ENCODE measurements at regions not wholly inside any gene's neighbourhood (a gene's known extent, or its start where the extent isn't known, plus 50 kb on each side); places are given as distances from the start of the nearest gene placed in this dataset.

DNA sequence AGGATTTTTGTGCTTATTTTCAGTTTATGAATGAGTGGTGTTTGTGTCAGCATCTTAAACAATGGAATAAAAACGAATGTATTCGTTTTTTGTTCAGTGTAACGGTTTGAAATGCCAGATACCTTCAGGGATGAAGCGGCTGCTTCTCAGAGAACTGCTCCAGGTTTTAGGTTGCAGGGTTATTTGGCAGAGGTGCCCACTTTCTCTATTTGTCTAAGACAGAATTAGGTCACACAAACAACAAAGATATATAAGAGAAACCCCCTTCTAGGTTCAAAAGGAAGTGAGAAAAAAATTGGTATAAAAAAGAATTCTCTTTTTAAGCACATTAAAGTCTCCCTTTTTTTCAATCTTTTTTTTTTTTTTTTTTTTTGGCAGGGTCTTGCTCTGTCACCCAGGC lies 98.9 kb downstream of the MFAP3L start:
- no peak for TF ChIP-seq CTCF (conservative IDR thresholded peaks at IDR 0.05; ENCODE audit: low read length)
- no peak for TF ChIP-seq EZH2phosphoT487 (IDR thresholded peaks at IDR 0.05; ENCODE audit: borderline replicate concordance, low read depth, low read length)

Measured in OCI-LY7 (cell line).